Fibroblast of lung (primary cell): ENCODE measurements at regions not wholly inside any gene's neighbourhood (a gene's known extent, or its start where the extent isn't known, plus 50 kb on each side); places are given as distances from the start of the nearest gene placed in this dataset.
A peak's percentile ranks its signal among the peaks of the same experiment; 100 is the strongest.

Experiments used
- DNase-seq, 2 donors: peaks; one replicate each; pipeline versions ENCODE4 v3.0.0 to v3.0.0-alpha.2; 2010; ENCODE audit warnings: low read depth in 2 of 2
- H2AFZ ChIP-seq: 2 replicates; pipeline ENCODE4 v1.5.1; 2012; ENCODE audit warnings: low read length, control low read depth, inconsistent platforms
- H3K27ac ChIP-seq: 2 replicates; pipeline ENCODE4 v1.5.1; 2011; ENCODE audit warnings: low read length, control low read depth; ENCODE audit not compliant: insufficient read depth
- H3K27me3 ChIP-seq: 2 replicates; pipeline ENCODE4 v1.5.1; 2011; ENCODE audit warnings: mild to moderate bottlenecking, low read length; ENCODE audit not compliant: control insufficient read depth, insufficient read depth
- H3K36me3 ChIP-seq: 2 replicates; pipeline ENCODE4 v1.5.1; 2011; ENCODE audit warnings: low read length; ENCODE audit not compliant: control insufficient read depth, insufficient read depth
- H3K4me1 ChIP-seq: 2 replicates; pipeline ENCODE4 v1.5.1; 2011; ENCODE audit warnings: low read length; ENCODE audit not compliant: control insufficient read depth, insufficient read depth; ENCODE audit errors: extremely low read depth
- H3K4me2 ChIP-seq: 2 replicates; pipeline ENCODE4 v1.5.1; 2011; ENCODE audit warnings: low read length, control low read depth; ENCODE audit not compliant: insufficient read depth; ENCODE audit errors: extremely low read depth
- H3K4me3 ChIP-seq, 4 experiments: fragments of 200-600 bp in 1 of 4; sonication (generic) in 1 of 4; replicated peaks in 1 of 4; 2 replicates each; pipeline ENCODE4 v1.5.1; 2011 to 2016; ENCODE audit warnings: low read length in 4 of 4, low read depth in 3 of 4, mild to moderate bottlenecking in 3 of 4, control low read depth in 2 of 4, inconsistent platforms in 1 of 4, mixed read lengths in 1 of 4; ENCODE audit not compliant: insufficient read depth in 1 of 4; ENCODE audit errors: control extremely low read depth in 1 of 4
- H3K79me2 ChIP-seq: 2 replicates; pipeline ENCODE4 v1.5.1; 2012; ENCODE audit warnings: mild to moderate bottlenecking, low read length, inconsistent platforms; ENCODE audit not compliant: control insufficient read depth, insufficient read depth
- H3K9ac ChIP-seq: 2 replicates; pipeline ENCODE4 v1.5.1; 2011; ENCODE audit warnings: mild to moderate bottlenecking, low read length, control low read depth; ENCODE audit not compliant: insufficient read depth
- H3K9me3 ChIP-seq: 2 replicates; pipeline ENCODE4 v1.5.1; 2012; ENCODE audit warnings: low read depth, low read length; ENCODE audit not compliant: control insufficient read depth, insufficient read depth
- H4K20me1 ChIP-seq: 2 replicates; pipeline ENCODE4 v1.5.1; 2011; ENCODE audit warnings: low read length; ENCODE audit not compliant: control insufficient read depth, insufficient read depth; ENCODE audit errors: extremely low read depth
- EZH2 ChIP-seq: IDR thresholded peaks from 2 replicates; pipeline ENCODE4 v1.5.1; 2012; ENCODE audit warnings: low read length, control low read depth, mild to moderate bottlenecking; ENCODE audit errors: missing control alignments
- TF ChIP-seq, protein P1 (sequence below), 2 donors: IDR thresholded peaks in 1 of 2; conservative IDR thresholded peaks in 1 of 2; 1 replicate in 1 of 2; 2 replicates in 1 of 2; pipeline ENCODE4 v1.5.1; 2011 to 2012; ENCODE audit warnings: low read length in 2 of 2, control low read depth in 1 of 2, inconsistent platforms in 1 of 2, low read depth in 1 of 2, mild to moderate bottlenecking in 1 of 2

DNA sequence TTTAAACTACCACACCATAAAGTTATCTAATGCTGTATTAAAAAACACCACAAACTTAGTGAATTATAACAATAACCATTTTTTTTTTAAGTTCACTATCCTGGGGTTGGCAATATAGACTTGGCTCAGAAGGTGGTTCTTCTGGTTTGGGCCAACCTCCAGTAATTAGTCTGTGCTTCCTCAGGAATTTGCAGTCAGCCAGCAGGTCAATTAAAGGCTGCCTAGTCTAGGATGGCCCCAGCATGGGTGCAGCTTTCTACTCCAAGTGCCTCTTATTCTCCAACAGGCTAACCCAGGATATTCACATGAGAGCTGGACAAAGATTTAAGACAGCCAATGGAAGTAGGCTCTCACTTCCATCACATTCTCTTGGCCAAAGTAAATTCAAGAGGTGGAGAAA lies 379.1 kb upstream of the FIGN start:
- H4K20me1 ChIP-seq = no peaks in the 10 kb centered on the region
- H3K4me3 ChIP-seq = no peak overlapping the region
- no peak overlapping the region for H3K4me2 ChIP-seq
- DNase-seq = peak in 1 of 2 donors; percentile 7
- no peaks in the 10 kb centered on the region for H3K79me2 ChIP-seq
- H3K4me1 ChIP-seq = no peaks in the 10 kb centered on the region
- H3K27me3 ChIP-seq = no peaks in the 10 kb centered on the region
- H3K27ac ChIP-seq = no peak overlapping the region
- H3K9ac ChIP-seq = no peak overlapping the region
- no peak for TF ChIP-seq EZH2
- TF ChIP-seq, protein P1, sequence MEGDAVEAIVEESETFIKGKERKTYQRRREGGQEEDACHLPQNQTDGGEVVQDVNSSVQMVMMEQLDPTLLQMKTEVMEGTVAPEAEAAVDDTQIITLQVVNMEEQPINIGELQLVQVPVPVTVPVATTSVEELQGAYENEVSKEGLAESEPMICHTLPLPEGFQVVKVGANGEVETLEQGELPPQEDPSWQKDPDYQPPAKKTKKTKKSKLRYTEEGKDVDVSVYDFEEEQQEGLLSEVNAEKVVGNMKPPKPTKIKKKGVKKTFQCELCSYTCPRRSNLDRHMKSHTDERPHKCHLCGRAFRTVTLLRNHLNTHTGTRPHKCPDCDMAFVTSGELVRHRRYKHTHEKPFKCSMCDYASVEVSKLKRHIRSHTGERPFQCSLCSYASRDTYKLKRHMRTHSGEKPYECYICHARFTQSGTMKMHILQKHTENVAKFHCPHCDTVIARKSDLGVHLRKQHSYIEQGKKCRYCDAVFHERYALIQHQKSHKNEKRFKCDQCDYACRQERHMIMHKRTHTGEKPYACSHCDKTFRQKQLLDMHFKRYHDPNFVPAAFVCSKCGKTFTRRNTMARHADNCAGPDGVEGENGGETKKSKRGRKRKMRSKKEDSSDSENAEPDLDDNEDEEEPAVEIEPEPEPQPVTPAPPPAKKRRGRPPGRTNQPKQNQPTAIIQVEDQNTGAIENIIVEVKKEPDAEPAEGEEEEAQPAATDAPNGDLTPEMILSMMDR (conservative IDR thresholded peaks at IDR 0.05 in 1 of 2, IDR thresholded peaks at IDR 0.05 in 1 of 2; ENCODE audit: low read depth in 1 of 2, low read length in 2 of 2) = no peak
- H2AFZ ChIP-seq = no peak overlapping the region
- no peaks in the 10 kb centered on the region for H3K9me3 ChIP-seq
- no peaks in the 10 kb centered on the region for H3K36me3 ChIP-seq

DNA sequence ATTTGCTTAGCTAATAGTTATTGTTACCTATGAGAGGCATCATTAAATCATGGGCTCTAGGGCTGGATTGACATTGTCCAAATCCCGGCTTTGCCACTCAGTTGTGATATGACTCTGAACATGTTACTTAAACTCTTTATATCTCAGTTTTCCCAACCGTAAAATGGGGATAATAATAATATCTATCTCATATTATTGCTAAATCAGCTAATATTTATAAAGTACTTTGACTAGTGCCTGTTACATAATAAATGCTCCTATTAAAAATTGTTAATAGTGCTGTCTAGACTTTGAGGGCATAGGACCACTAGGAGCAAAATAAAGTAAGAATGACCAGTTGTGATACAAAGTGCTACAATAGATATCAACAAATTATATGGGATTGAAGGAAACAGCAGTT lies 376.3 kb upstream of the FIGN start:
- Histone ChIP-seq H2AFZ (no peak overlapping the region), H3K4me1 (no peaks in the 10 kb centered on the region), H3K9ac (no peak overlapping the region), H3K4me2 (no peak overlapping the region), H3K4me3 (no peak overlapping the region), H3K36me3 (no peaks in the 10 kb centered on the region), H3K27me3 (no peaks in the 10 kb centered on the region), H3K27ac (no peak overlapping the region), H4K20me1 (no peaks in the 10 kb centered on the region), H3K9me3 (no peaks in the 10 kb centered on the region), H3K79me2 (no peaks in the 10 kb centered on the region)
- DNase-seq = no peak
- TF ChIP-seq EZH2 = no peak
- TF ChIP-seq, protein P1 (conservative IDR thresholded peaks at IDR 0.05 in 1 of 2, IDR thresholded peaks at IDR 0.05 in 1 of 2; ENCODE audit: low read depth in 1 of 2, low read length in 2 of 2) = no peak

DNA sequence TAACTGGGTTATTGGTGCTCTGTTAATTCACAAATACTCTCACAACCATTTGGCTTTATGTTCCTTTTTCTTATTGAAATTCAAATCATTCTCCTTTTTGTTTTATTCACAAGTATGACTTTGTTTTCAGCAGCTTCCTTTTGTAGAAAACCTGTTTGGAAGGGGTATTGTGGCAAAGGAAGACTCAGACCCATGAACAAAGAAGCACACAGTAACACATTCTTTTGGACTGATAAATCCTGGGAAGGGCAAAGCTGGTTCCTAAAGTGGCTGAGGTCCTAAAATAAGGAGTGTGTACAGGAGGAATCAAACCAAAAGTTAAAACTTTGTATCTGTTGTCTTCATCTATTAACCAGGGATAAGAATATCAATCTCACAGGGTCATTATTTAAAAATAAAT lies 374.7 kb upstream of the FIGN start:
- TF ChIP-seq EZH2 = no peak
- TF ChIP-seq, protein P1 (conservative IDR thresholded peaks at IDR 0.05 in 1 of 2, IDR thresholded peaks at IDR 0.05 in 1 of 2; ENCODE audit: low read depth in 1 of 2, low read length in 2 of 2) = no peak
- no peaks in the 10 kb centered on the region for H4K20me1 ChIP-seq
- H3K79me2 ChIP-seq = no peaks in the 10 kb centered on the region
- H3K9ac ChIP-seq = no peak overlapping the region
- no peak for DNase-seq
- no peaks in the 10 kb centered on the region for H3K9me3 ChIP-seq
- H3K4me1 ChIP-seq = no peaks in the 10 kb centered on the region
- no peaks in the 10 kb centered on the region for H3K36me3 ChIP-seq
- no peak overlapping the region for H3K27ac ChIP-seq
- no peak overlapping the region for H3K4me3 ChIP-seq
- no peaks in the 10 kb centered on the region for H3K27me3 ChIP-seq
- H3K4me2 ChIP-seq = no peak overlapping the region
- no peak overlapping the region for H2AFZ ChIP-seq
